Urothelium cell line (cell line): ENCODE measurements at regions not wholly inside any gene's neighbourhood (a gene's known extent, or its start where the extent isn't known, plus 50 kb on each side); places are given as distances from the start of the nearest gene placed in this dataset.

Source experiments
- DNase-seq: peaks from one replicate; pipeline ENCODE4 v3.0.0; 2011; ENCODE audit warnings: low spot score, mixed read lengths
- FAIRE-seq: peaks from 2 replicates; lab custom pipeline; 2011; peaks lifted over from hg19 to GRCh38; lab: Jason Lieb, UNC

DNA sequence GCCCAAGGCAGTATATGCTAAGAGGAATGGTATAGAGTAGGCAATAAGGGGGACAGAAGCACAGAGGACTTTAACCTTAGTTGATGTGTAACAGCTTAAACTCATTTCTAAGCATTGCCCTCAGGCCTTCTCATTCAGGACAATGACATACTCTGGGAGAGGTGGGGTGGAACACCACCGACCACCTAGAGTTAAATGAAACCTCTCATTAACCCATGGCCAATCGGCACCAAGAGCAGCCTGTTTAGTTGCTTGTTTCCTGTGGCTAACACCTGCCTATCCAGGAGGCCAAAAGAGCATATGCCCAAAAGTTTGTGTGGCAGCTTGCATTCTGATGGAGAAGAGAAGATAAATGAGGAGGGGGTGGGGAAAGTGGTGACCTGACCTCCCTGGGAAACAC, 50.0 kb downstream of the PABIR2 start:
- no peak for DNase-seq
- no peak for FAIRE-seq

DNA sequence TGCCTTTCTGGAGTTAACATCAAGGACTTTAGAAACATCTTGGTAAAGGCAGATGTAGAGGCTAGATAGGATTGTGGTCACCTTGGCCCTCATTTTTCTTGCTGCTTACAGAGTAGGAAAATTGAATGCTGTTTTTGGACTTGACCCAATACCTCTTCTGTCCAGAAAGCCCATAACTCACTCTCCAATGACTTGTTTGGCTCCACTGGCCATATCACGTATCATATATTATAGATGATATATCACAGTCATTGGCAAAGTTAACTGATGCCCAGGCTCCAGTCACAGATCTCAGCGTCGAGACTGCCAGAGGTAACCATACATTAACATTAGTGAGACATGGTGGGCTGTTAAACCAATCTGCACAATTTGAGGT, 50.6 kb downstream of the PABIR2 start:
- DNase-seq (no peak), FAIRE-seq (no peak)

DNA sequence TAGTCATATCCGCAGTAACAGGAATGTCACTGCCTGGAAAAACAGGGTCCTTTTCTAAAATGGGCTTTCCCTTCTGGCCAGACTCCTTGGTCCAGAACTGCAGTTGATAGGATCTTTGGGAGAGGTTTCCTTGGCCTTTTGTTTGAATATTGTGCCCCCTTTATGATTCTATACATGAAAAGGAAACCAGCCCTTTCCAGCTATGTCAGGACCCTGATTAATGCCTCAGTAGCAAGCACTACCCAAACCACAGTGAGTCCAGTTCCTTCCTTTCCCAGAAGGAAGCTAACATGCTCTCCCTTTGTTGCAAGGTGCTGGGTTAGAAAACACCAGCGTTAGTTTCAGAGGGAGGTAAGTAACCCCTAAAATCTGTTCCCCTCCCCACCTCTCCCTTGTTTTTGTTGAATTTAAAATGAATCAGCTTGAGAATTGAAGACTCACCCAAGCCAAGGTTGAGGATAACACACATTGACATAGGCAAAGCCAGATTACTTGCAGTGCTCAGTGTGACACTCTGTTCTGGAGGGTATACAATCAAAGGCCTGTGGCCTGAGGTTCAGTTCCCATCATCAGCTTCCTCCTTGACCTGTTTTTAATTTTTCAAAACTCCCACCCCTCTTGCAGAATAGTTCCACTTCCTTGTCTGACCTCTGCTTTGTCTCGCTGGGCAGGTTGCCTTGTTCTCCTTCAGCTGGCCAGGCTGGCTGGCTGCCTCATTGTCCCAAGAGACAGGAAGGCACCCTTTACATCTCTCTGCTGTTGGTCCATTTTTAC, 51.2 kb downstream of the PABIR2 start:
- no peak for FAIRE-seq
- no peak for DNase-seq

DNA sequence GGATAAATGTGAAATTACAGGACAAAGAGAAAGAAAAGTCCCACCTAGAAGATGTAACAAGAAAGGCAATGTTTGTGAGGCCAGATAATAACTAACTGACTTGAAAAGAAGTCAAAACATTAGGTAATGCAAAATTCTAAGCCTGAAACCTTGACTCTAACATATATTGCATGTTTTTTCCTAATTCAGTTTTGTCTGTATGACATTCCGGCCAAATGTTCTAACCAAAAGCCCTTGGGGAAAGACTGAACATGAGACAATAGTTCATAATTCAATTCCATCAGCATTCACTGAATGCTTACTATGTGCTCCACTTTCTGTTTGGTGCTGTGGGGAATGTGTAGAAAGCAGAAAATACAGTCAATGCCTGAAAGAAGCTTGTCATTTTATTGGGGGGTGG, 53.9 kb downstream of the PABIR2 start:
- FAIRE-seq, result no peak
- DNase-seq, result no peak

DNA sequence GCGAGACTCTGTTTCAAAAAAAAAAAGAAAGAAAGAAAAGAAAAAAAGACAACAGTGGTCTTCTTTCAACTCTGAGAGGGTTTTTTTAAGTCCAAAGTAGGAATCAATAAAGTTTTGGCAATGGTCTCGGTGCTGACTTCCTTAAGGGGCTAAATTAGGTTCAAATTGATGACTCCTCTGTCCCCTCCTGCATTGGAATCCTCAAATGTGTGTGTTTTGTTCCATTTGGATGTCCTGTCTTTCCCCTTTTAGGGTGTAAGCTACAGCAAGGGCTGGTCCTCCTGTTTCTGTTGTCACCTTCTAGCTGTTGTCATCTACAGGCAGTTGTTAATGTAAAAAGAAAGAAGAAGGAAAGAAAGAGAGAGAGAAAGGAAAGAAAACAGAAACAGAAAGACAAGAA, 54.4 kb downstream of the PABIR2 start:
- DNase-seq, result no peak
- FAIRE-seq, result no peak

DNA sequence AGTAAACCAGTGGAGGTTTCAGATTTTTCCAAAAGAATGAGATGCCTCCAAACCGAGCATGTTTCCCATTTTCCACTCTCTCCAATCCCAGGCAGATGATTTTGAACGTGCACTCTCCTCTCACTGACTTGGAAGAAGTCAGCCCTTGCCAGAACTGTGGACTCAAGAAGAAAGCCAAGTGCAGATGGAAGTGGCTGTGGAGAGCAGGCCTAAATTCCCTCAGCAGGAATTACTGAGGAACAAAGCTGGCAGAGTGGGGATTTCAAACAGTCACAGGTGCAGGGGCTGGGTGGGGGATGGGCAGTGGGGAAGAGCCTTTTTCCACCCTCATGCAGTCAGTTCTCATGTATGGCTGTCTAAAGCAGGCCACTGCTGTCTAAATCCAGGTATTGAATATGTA, 55.3 kb downstream of the PABIR2 start:
- DNase-seq (no peak), FAIRE-seq (no peak)

DNA sequence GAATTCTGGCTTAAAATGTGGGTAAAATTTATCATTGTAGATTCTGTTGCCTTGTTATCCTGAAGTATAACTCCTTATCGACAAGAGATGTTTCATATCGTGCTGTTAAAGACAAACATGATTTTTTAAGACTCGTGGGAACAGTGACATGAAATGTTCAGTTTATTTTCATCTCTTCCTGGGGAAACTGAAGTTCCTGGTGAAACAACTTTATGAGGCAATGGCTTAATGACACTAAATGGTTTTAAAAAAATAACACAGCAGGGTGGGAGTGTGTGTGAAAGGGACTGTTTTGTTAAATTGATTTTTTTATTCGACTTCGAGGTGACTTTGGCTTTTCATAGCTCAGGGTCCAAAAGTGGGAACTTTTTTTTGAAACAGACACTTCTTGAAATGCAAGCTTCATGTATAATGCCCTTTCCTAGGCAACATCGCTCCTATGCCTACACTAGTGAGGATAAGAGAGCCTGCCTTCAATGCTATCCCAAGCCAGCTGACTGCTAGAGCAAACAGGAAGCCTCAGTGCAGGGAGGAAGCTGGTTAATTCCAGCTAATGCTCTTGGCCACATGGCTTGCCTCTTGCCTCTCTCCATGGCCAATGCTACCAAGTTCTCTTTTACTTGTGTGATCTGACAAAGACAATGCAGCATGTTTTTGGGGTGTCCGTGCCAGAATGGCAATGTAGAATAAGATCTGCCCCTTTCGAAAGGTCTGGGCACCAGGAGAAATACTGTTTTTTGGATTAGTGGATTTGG, 57.8 kb downstream of the PABIR2 start:
- no peak for DNase-seq
- FAIRE-seq, result no peak

DNA sequence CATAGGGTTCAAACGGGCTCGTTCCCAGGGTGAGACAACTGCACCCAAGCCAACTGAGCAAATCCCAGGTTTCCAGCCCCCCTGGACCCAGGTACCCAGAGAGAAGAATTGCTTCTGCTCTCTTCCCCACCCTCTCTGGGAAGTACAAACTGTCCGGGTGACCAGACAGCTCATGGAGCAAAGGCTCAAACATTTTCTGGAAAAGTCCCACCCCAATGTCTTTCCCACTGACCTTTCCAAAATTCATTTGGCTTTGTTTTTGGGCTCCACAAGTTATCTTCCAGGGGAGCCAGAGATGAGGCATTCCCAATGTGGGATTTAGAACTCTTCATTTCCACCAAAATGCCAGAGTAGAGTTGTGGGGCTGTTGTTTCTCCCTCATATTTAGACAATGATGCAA, 58.6 kb downstream of the PABIR2 start:
- FAIRE-seq, result no peak
- DNase-seq, result no peak

DNA sequence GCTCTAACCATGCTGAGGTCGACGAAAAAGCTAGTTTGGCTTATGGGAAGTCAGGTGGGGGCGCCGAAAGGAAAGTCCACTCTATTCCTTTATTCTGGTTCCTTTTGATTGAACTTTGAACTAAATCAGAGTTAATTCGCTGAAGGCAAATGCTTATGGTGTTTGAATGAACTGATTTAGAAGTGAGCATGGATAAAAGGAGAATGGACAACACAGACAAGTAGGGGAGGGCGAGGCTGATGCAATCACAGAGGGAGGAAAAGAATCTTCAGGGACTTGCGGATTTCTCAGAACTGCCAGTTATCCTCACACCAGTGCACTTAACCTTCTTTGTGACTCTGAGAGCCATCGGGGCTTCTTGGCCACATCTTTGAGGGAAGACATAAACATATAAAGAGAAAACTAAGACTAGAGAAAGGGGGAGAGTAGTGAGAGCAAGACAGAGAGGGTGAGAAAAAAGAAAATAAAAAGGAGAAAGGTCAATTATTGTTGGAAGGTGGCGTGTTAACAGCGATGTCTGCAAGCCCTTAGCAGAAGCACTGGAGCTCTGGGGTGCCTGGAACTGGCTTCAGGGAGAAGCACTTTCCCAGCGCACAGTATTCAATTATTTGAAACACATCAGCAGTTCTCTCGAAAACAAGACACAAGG, 59.2 kb downstream of the PABIR2 start:
- FAIRE-seq (no peak), DNase-seq (no peak)

DNA sequence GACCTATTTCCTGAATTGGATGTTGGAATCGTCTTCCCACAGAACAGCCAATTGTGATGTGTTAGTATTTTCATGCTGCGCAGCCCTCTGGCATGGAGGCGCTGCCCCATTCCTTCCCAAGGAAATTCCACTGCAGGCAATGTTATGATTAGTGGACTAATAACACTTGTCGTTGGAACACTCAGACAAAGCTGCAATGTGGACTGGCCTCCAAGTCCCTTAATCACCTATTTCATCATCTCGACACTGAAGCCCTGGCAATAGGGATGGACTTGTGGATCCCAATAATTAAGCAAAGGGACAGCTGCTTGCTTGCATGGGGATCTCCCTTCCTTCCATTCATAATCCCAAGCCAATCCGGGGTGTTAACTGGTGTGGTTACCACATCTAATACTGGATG, 59.9 kb downstream of the PABIR2 start:
- no peak for DNase-seq
- FAIRE-seq, result no peak

DNA sequence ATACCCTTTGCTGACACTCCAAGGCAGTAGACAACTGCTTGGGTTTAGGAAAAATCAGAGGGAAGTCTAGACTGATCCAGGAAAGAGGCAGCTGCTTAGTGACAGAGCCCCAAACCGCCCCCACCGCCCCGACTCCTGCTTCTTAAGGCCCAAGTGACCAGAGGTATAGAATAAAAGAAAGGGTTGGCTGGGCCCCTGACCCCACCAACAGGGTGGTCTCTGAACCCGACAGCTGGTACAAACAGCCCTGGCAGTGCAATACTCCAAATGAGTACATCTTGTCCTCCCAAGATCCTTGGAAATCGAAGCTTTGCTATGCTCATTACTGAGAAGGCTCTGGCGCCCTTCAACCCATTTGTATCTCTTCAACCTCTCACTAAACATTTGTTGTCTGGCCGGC, 60.6 kb downstream of the PABIR2 start:
- no peak for DNase-seq
- FAIRE-seq, result no peak

DNA sequence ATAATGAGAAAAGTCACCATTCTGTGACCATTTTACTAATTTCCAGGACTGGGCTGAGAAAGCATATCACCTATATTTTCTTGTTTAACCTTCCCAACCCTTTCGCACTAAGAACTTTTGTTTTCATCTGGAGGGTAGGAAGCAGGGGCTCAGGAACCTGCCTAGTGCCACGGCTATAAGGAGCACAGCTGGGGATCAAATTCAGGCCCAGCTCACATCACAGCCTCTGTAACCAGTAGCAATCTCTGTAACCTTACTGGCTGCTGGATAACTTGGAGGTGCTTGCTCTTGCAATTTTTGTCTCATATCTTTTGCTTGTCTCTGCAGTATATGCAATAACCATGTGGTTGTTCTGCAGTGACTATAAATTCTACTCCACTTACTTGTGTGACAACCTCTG, 62.0 kb downstream of the PABIR2 start:
- no peak for DNase-seq
- FAIRE-seq, result no peak

DNA sequence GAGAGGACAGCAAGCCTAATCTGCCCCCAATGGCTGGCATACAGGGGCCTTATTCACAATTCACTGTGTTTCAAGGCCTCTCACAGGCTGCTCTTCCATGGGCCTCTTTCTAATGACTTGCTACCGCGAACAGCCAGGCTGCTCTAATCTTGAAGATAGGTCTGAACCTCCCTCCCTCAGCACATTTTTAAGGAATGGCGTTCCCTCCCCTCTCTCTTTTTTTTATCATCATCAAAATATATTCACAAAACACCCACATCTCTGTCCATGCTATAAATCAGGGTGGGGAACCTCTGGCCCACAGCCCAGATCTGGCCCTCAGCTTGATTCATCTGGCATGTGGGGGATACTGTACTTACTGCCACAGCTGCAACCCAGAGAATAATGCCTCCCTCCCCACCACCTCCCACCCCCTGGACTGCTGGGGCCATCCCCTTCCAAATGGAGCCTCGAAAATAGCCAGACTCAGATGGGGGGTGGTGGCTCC, 62.5 kb downstream of the PABIR2 start:
- peak; percentile 8 for DNase-seq
- FAIRE-seq, result no peak

DNA sequence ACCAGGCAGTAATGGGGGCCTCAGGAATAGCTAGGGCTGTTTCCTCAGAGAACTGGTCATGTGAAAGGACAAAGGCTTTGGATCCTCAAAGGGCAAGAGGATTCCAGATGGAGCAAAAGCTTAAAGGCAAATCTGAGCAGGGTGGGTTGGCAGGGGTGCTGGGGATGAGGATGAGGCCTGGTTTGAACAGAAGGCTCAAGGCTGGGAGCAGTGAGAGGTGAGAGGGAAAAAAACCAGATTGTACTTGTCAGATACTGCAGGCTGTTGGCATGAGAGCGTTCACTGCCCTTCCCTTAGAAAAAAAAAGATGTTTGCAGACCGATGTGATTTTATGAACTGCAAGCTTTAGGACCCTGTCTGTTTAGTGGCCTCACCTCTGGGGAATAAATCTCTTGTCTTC, 63.4 kb downstream of the PABIR2 start:
- no peak for DNase-seq
- FAIRE-seq, result no peak

DNA sequence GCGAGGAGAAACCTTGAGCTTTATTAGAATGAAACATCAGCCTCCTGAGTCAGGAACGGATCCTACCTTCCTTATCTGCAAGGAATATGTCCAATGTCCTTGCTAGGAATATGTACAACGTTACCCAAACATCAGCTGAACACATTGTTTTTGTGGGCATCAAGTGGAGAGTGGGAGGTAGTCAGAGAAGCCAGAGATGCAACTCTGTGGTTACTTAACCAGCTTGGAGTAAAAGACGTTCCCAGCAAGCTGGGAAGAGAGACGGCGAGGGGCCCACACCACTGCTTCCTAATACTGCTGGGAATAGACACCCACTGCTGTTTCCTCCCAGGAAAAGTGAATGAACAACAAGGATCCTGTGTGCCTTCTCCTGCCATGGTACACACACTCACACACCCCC, 64.3 kb downstream of the PABIR2 start:
- no peak for DNase-seq
- no peak for FAIRE-seq

DNA sequence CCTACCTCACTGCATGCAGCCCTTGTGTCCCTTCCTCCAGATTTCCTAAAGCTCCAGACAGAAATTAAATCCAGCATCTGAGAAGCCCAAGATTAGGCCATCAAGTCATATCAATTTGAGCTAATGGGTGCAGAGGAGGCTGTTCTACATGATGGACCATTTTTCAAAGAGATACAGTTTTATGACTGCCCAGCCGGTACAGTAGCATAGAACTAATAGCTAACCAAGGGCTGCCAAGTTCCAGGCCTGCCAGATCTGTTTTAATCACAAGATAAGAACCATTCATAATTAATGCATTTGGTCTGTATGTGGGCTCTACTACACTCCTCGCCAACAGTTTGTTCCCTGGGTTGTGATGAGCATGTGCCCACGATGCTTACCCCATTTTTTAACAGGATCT, 64.9 kb downstream of the PABIR2 start:
- no peak for FAIRE-seq
- DNase-seq, result no peak

DNA sequence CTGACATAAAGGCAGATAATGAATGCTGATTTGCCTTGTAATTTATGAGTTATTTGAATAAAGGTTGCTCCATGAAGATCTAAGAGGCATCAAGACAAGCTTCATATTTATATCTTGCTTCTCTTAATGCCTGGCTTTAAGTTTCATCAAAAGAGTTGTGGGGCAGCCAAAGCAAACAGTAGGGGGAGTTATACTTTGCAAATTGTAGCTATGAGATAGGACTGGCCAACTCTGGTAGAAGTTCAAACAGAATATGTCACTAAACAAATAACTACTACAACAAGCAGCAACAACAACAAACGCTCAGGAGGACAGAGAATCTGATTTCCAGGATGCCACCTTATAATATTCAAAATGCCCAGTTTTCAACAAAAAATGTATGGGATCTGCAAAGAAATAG, 69.1 kb upstream of the PLAC1 start:
- DNase-seq (no peak), FAIRE-seq (no peak)

DNA sequence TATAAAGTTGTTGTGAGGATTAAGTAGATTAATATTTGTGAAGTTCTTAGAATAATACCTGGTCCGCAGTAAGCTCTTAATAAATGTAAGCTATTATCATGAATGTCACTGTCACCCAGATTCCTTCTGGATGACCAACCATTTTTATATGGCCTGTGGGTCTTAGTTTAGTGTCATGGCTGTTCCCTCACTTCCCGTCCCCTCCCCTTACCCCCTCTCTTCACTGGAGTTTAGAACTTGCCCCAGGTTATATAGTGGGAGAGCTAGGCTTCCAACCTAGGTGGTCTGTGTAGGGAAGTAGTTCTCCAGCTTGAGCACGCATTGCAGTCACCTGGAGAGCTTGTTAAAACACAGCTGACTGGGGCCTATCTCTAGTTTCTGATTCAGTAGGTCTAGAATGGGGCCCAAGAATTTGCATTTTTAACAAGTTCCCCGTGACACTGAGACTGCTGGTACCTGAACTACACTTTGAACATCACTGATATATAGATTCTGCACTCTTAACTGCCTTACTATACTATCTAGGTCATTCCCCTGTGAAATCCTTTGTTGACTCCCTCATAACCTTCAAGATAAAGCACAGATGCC, 66.9 kb upstream of the PLAC1 start:
- FAIRE-seq (no peak), DNase-seq (no peak)

DNA sequence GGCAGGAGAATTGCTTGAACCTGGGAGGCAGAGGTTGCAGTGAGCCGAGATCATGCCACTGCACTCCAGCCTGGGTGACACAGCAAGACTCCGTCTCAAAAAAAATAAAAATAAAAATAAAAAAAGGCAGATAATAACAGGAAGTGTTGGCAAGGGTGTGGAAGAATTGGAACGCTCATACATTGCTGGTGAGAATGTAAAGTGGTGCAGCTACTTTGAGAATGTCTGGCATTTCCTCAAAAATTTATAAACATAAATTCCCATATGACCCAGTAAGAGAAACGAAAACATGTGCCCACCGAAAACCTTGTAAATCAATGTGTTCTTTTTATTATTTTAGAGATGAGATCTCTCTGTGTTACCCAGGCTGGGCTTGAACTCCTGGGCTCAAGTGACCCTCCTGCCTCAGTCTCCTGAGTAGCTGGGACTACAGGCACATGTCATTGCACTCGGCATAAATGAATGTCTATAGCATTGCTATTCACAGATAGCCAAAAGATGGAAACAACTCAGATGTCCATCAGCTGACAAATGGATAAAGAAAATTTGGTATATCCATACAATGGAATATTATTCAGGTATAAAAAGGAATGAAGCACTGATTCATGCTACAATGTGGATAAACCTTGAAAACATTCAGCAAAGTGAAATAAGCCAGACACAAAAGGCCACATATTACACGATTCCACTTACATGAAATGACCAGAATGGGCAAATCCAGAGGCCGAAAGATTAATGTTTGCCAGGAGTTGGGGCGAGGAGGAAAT, 63.7 kb upstream of the PLAC1 start:
- no peak for FAIRE-seq
- DNase-seq, result no peak

DNA sequence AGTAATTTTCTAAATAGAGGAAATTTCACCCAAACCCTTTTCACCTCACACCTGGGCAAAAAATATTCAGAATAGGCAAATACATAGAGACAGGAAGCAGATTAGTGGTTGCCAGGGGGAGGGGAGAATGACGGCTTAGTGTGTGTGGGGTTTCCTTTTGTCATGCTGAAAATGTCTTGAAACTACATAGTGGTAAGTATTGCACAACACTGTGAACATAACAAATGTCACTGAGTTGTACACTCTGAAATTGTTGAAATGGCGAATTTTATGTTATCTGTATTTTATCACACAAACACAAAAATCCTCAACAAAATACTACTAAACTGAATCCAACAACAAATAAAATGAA, 60.7 kb upstream of the PLAC1 start:
- DNase-seq (no peak), FAIRE-seq (no peak)
